GM21528 (cell line): ENCODE measurements at regions not wholly inside any gene's neighbourhood (a gene's known extent, or its start where the extent isn't known, plus 50 kb on each side); places are given as distances from the start of the nearest gene placed in this dataset.
"Not testable (repeated sequence)": the region's sequence is repeated elsewhere in the genome, so short reads cannot be mapped to it uniquely, and the experiment has no call there.

Source experiments
- ATAC-seq: cut with Tn5 transposase; IDR thresholded peaks from one replicate; pipeline ENCODE4 v1.9.1; 2021; ENCODE audit warnings: mild to moderate bottlenecking, moderate library complexity; ENCODE audit not compliant: unreplicated experiment, low FRiP score

DNA sequence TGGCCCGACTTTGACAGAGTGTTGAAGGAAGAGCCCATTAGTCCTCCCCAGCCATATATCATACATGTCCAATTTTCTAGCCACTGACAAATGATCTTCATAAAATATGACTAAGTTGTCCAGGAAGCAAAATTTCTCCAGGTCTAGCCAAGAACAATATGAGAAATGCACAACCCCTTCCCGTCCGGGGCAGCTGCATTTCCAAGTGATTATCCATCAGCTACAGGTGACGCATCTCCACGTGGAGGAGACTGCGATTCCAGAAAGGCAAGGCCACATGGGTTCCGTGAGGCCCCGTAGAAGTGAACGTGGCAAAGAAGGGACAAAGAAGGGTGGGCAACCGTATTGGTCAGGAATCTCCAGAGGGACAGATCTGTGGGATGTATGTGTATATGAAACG, 118.6 kb downstream of the ATP6V0E2 start:
- ATAC-seq = not testable (repeated sequence)

DNA sequence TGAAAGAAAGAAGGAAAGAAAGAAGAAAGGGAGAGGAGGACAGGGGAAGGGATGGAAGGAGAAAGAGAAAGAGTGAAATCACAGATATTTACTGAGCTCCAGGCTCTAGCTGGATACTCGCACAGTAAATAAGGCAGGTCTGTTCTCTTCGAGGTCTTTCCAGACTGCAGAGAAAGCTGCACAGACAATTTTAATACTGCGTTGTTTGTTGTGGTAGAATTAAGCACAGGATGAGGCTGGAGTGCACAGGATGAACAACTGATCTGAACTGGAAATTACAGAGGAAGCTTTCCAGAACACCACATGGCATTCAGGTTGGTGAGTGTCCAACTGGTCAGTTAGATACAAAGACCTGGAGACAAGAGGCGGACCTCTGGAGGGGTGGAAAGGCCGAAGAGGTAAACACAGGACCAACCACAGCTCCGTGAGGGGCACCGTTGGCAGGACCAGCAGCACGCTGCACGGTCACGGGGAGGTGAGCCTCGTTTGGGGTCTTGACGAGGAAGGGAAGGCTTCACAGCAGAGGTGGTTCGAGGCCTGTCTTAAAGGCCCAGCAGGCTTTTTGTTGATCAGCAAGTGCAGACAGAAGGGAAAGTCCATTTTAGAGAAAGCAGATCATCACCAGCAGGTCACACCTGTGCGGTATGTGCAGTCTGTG, 121.7 kb downstream of the ATP6V0E2 start:
- ATAC-seq = not testable (repeated sequence)

DNA sequence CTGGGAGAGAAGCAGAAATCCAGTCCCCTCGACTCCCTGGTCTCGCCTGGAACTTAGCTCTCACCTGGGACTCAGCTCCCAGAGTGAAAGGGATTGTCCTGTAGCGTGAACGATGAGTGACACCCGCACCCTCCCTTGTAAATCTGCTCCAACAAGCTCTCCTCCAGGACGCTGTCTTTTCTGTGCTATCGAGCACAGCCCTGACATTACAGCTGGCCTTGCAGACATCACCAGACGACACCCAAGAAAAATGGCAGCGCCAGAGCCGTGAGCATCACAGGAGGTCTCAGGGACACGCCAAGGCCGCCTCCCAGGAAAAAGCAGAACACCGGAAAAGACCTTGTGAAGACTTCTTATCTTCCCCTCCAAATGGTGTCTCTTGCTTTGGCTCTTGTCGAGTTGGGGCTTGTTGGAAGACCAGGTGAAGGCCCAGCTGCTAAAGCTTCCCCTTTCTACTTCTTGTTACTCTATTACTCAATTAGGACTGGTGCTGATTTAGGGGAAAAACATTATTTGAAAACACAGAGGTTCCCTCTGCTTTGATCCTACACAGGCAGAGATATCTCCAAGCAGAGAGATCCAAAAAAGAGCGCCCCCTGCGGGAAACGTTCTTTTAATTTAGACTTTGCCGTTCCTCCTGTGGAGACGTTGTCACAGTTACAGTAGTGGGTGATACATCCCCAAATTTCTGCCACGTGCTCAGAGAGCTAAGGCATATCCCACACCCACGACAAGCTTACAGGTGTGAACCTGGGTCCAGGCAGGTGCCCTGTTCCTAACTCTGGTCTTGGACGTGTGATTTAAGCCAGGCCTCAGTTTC, 127.2 kb downstream of the ATP6V0E2 start:
- not testable (repeated sequence) for ATAC-seq

DNA sequence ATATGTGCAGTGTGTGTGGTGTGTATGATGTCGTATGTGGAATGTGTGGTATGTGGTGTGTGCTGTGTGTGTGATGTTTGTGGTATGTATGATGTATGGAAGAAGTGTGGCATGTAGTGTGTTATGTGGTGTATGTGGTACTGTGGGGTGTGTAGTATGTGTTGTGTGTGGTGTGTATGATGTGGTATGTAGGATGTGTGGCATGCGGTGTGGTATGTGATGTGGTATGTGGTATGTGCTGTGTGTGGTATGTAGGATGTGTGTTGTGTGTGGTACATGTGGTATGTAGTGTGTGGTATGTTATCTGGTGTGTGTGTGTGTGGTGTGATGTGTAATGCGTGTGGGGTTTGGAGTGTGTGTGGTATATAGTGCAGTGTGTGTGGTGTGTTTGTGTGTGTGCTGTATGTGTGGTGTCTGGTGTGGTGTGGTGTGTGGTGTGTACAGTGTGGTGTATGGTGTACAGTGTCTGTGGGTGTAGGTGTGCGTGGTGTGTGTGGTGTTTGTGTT, 129.6 kb downstream of the ATP6V0E2 start:
- no peak for ATAC-seq

DNA sequence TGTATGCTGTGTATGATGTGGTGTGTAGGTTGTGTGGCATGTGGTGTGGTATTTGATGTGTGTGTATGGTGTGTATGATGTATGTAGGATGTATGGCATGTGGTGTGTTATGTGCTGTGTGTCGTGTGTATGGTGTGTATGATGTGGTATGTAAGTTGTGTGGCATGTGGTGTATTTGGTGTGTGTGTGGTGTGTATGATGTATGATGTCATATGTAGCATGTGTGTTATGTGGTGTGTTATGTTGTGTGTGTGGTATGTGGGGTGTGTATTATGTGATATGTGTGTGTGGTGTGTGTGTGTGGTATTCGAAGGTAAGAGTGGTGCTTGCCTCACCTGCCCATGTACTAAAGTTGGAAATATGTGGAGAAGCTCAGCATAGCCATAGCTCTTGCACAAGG, 130.2 kb downstream of the ATP6V0E2 start:
- not testable (repeated sequence) for ATAC-seq

DNA sequence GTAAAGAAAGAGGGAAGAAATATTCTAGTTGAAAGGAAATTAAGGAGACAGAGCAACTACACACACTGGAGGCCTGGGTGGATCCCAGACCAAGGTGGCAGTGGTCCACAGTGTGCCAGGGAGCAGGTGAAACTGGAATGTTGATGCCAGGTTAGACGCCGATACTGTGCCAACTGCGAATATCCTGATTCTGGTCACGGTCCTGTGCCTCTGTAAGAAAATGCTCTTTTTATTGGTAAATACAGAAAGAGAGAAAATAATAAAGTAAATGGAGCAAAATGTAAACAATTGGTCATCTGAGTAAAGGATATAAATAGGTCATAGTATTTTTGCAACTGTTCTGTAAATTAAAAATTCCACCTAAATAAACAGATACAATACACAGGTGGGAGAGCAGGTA, 131.1 kb downstream of the ATP6V0E2 start:
- ATAC-seq = not testable (repeated sequence)

DNA sequence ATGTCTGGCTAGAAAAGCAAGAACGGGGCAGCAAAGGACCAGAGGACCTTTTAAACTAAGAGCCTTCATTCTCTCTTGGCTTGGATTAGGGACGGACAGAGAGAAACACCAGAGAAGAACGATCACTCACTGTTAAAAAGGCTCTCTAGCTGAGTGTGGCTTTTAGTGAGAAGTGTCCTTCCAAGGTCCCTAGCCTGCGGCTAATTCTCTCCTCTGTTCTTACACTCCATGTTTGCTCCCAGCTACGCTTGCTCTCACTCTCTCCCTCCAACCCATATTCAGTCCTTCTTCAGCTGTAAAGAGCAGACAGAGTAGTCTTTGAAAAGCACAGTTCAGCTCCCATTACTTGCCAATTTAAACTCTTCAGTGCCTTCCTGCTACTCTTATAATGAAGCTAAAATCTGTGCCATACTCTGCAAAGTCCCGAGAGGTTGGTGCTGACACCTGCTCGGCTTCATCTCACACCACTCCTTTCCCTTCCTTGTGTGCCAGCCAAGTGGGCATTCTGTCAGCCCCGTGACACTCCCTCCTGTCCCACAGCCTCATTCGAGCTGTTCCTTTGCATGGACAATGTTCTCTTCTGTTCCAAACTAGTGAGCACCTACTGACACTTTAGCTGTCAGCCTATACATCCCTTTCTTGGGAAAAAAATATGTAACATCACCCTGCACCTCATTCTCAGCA, 136.0 kb downstream of the ATP6V0E2 start:
- ATAC-seq = not testable (repeated sequence)

DNA sequence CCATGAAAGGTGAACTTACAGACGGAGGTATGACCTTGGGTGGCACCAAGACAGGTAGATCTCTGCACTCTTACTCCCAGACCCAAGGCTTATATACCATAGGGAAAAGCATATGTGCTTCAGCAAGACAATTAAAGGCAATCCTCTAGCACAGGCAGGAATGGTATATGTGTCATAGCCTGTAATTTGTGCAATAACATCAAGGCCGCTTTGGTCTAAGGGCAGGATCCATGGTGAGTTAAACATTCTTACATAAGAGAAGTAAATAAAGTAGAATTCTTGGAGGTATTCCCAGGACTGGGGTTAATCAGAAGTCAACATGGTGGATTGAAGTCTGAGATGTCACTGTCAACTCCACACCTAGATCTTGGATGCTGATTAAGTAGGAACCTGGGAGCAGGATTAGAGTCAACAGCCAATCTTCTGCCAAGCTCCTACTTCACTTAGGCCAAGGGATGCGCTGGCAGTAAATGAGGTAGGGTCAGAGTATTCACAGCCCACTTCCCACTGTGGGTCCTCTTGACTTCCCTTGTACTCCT, 143.0 kb downstream of the ATP6V0E2 start:
- ATAC-seq = not testable (repeated sequence)

DNA sequence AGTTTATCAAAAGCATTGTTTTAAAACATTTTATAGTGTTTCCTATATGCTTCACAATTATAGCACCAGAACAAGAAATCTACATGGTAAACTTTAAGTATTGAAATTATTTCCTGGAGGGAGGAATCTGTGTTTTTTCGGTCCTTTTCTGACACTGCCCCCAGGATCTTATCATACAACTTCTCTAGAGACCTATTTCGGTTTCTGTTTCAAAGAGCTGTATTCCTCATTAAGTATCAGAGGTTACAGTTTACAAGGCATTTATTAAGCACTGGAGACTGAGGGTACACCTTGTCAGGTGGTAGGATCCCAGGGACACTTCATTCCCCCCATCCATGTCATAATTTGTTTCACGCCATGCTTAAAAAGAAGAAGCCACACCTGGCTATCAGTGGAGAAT, 146.4 kb downstream of the ATP6V0E2 start:
- ATAC-seq = not testable (repeated sequence)

DNA sequence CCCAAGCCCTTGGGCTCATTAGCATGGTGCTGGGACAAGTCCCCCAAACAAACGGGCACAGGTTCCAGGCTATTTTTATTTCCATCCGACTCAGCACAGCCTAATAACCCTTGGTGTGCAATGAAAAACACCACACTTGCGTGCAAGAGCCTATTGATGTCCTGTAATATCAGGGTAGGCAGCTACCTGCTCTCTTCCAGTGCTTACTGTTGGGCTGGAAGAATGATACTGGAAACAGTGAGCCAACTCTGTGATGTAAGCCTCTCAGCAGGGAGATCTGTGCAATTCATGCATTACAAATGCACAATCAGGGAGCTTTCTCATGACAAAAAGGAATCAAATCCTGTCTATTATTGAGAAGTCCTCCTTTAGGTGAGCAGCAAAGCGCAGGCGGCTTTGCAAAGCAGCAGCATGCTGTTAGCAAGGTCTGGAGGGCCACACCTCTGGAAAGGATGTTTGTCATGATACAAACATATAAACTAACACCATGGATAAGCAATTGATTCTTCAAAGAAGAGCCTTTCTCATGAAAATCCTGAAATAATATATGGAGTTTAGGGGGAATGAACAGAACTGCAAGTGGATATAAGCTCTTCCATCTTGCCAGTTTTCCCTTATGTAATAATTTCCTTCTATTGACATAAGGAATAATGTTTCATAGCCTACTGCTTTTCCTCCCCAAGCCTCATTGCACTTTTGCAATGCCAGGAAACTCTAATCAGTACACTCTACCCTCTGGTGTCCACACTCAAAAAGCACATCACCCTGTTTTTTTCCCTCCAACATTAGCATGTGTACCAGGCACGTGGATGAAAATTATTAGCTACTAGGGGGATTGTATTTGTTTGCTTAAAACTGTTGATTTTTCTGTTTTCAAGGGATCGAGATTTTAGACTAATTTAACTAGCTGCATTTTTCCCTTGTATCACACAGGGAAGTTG, 151.1 kb downstream of the ATP6V0E2 start:
- ATAC-seq = not testable (repeated sequence)

DNA sequence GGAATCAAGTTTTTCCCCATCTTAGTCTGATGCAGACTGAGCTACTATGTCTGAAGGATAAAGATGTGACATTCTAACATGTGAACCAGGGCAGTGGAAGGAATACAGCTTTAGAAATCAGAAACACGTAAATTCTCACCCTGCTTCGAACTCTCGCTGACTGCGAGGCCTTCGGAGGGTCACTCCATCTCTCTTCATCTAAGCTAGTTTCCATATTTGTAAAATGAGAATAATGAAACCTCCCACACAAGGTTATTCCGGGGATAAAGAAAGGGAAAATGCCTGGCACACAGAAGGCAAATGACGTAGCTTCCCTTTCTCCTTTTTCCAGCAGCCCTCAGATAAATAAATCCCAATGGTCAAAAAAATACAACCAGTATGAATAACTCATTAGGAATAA, 152.0 kb downstream of the ATP6V0E2 start:
- ATAC-seq = not testable (repeated sequence)

DNA sequence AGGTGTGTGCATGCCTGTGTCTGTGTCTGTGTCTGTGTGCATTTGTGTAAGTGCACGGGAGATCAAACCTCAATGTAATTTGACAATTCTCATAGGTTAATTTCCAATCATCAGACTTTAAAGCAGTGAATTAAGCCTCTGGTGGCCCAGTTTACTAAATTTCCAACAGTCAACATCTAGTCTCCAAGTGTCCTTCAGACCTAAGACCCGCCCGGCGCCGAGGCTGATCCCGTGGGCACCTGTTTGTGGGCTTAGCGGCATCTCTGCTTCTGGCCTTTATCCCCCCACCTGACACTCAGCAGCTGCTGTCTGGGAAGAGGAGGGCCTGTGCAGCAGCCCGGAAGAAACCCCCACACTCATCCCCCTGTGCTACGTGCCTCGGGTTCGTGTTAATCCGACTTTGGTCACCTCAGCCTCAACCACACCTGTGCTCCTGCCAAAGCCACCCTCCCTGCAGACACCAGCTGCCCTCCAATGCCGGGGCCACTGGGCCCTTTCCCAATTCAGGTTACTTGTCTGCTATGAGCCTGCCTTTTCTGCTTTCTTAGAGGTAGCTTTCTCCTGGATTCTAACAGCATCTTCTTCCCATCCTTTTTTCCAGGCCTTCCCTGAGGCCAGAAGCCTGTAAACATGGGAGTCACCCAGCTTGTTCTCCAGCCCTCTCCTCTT, 154.7 kb downstream of the ATP6V0E2 start:
- ATAC-seq = not testable (repeated sequence)

DNA sequence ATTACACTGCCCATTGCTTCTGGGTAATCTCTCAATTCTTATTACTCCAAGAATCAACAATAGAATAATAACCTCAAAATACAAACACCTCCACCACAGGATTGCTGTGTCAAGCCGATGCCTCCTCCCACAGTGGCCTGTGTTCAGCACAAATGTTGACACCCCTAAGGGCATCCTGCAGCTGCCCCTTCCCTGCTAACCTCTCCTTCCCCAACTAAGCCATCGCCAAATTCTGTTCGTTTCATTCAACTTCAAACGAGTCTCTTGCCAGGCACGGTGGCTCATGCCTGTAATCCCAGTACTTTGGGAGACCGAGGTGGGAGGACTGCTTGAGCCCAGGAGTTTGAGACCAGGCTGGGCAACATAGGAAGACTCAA, 155.2 kb downstream of the ATP6V0E2 start:
- ATAC-seq = not testable (repeated sequence)

DNA sequence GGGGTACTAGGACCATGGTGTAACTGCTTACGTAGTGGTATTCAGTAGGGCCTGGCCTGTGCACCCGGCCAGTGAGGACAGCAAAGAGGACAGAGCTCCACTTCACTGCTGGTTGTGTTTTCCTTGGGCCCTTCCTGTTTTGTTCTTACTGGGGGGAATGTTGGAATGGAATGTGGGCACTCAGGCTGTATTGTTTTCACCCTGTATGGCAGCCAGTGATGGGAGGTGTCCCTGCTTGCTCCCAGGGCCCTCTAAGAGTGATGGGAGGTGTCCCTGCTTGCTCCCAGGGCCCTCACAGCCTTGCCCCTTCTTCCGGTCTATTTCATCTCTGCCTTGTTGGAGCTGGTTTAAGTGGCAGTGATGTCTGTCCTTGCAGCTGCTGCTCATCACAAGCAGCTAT, 158.0 kb downstream of the ATP6V0E2 start:
- not testable (repeated sequence) for ATAC-seq

DNA sequence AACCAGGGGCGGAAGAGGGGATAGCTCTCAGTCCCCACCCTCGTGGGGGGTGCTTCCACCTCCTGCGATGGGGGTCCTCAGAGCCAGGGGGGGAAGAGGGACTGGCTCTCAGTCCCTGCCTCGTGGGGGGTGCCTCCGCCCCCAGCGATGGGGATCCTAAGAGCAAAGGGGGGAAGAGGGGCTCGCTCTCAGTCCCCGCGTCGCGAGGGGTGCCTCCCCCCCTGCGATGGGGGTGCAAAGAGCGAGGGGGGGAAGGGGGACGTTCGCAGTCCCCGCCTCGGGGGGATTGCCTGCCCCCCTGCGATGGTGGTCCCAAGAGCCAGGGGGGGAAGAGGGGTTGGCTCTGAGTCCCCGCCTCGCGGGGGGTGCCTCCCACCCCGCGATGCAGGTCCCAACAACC, 159.9 kb downstream of the ATP6V0E2 start:
- ATAC-seq = not testable (repeated sequence)

DNA sequence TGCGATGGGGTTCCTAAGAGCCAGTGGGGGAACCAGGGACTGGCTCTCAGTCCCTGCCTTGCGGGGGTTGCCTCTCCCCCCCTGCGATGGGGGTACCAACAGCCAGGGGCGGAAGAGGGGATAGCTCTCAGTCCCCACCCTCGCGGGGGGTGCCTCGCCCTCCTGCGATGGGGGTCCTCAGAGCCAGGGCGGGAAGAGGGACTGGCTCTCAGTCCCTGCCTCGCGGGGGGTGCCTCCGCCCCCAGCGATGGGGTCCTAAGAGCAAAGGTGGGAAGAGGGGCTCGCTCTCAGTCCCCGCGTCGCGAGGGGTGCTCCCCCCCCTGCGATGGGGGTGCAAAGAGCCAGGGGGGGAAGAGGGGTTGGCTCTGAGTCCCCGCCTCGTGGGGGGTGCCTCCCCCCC, 162.0 kb downstream of the ATP6V0E2 start:
- not testable (repeated sequence) for ATAC-seq

DNA sequence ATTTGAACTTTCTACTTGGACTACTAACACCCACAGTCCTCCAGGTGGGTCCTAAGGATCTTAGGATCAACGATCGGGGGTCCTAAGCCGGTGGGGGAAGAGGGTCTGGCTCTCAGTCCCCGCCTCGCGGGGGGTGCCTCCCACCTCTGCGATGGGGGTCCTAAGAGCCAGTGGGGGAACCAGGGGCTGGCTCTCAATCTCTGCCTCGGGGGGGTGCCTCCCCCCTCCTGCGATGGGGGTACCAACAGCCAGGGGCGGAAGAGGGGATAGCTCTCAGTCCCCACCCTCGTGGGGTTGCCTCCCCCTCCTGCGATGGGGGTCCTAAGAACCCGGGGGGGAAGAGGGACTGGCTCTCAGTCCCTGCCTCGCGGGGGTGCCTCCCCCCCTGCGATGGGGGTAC, 165.3 kb downstream of the ATP6V0E2 start:
- not testable (repeated sequence) for ATAC-seq

DNA sequence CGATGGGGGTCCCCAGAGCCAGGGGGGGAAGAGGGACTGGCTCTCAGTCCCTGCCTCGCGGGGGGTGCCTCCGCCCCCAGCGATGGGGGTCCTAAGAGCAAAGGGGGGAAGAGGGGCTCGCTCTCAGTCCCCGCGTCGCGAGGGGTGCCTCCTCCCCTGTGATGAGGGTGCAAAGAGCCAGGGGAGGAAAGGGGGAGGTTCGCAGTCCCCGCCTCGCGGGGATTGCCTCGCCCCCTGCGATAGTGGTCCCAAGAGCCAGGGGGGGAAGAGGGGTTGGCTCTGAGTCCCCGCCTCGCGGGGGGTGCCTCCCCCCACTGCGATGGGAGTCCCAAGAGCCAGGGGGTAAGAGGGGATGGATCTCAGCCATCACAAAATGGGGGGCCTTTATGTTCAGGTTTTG, 168.5 kb downstream of the ATP6V0E2 start:
- not testable (repeated sequence) for ATAC-seq

DNA sequence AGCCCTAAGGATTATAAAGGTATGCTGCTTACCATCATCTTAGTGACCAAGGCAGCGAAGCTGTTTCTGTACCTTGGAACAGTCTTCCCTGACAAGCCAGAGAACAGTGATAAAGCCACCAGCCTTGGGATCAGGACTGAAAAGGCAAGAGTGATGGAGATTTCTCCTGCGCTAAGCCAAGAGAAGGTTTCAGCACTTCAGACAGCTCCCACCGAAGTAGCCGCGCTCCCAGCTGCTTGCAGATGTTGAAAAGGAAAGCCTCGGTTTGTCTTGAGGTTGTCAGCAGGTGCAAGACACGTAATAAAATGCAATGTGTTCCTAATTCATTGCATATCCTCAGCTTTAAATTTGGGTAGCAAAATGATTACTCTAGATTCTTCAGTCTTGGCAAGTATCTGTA, 171.0 kb downstream of the ATP6V0E2 start:
- not testable (repeated sequence) for ATAC-seq
